ENCODE measurements at regions not wholly inside any gene's neighbourhood (a gene's known extent, or its start where the extent isn't known, plus 50 kb on each side); places are given as distances from the start of the nearest gene placed in this dataset.

DNA sequence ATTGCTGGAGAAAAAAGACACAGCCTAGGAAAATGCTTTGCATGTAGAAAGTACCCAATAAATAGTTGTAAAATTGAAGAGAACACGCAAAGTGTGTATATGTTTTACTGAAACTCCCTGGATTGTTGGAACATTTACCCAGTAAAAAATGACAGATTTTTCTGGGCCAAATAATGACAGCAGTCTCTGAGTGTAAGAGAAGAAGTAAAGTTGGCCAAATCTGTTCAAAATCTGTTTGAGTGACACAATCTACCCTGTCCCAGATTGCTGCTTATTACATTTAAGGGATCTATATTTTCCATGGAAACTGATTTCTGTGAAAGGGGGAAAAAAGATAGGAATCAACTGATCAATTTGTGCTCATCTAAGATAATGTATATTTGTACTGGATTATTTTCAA lies 267.9 kb downstream of the TUSC7 start:
- TF ChIP-seq TOX (CRISPR knock-in tag; IDR thresholded peaks at IDR 0.05; ENCODE audit: borderline replicate concordance) (no peak), RARB (CRISPR knock-in tag; IDR thresholded peaks at IDR 0.05) (no peak), ARNTL (CRISPR knock-in tag; IDR thresholded peaks at IDR 0.05; ENCODE audit: borderline replicate concordance, low read depth) (no peak), BACH2 (CRISPR knock-in tag; IDR thresholded peaks at IDR 0.05; ENCODE audit: borderline replicate concordance) (no peak), CREB5 (CRISPR knock-in tag; IDR thresholded peaks at IDR 0.05; ENCODE audit: low read depth) (no peak), ZC3H10 (CRISPR knock-in tag; IDR thresholded peaks at IDR 0.05) (no peak), ZFP3 (CRISPR knock-in tag; IDR thresholded peaks at IDR 0.05) (no peak)
- TF ChIP-seq, protein P1, sequence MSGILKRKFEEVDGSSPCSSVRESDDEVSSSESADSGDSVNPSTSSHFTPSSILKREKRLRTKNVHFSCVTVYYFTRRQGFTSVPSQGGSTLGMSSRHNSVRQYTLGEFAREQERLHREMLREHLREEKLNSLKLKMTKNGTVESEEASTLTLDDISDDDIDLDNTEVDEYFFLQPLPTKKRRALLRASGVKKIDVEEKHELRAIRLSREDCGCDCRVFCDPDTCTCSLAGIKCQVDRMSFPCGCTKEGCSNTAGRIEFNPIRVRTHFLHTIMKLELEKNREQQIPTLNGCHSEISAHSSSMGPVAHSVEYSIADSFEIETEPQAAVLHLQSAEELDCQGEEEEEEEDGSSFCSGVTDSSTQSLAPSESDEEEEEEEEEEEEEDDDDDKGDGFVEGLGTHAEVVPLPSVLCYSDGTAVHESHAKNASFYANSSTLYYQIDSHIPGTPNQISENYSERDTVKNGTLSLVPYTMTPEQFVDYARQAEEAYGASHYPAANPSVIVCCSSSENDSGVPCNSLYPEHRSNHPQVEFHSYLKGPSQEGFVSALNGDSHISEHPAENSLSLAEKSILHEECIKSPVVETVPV (CRISPR knock-in tag; IDR thresholded peaks at IDR 0.05): no peak

Data from SK-N-SH treated with all-trans-retinoic acid at 6 μM for 48 hours (cell line).